ENCODE measurements at regions not wholly inside any gene's neighbourhood (a gene's known extent, or its start where the extent isn't known, plus 50 kb on each side); places are given as distances from the start of the nearest gene placed in this dataset.

DNA sequence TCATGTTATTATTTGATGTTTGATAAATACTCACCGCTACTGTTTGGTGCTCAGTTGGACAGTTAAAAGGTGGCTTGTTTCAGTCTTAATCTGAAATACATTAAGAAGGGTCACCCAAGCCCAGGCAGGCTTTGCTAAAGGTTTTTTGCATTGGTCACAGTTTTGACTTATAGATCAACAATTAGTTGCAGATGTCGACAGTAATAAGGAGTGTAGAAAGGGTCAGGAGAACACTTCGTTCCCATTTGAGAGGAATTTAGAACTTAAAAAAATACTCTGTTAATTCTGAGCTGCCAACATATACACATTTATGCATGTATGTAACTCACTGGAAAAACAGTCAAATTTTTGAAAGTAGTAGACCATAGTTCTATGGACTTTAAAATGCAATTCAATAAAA lies 130.3 kb downstream of the TMEM30B start:
- H3K4me1 ChIP-seq (ENCODE audit: control insufficient read depth, extremely low read depth, insufficient read depth, low read length) = peaks cover 26% of the 10 kb centered on the region
- no peak overlapping the region for H3K4me2 ChIP-seq (ENCODE audit: extremely low read depth, insufficient read depth, low read length)
- H3K9ac ChIP-seq (ENCODE audit: insufficient read depth, low read length) = no peak overlapping the region
- no peaks in the 10 kb centered on the region for H3K27me3 ChIP-seq (ENCODE audit: control insufficient read depth, insufficient read depth, low read length)
- no peak overlapping the region for H3K4me3 ChIP-seq (replicated peaks in 1 of 4; ENCODE audit: control extremely low read depth in 1 of 4, insufficient read depth in 1 of 4, low read depth in 3 of 4, low read length in 4 of 4)
- H4K20me1 ChIP-seq (ENCODE audit: control insufficient read depth, extremely low read depth, insufficient read depth, low read length) = no peaks in the 10 kb centered on the region
- TF ChIP-seq CTCF (conservative IDR thresholded peaks at IDR 0.05 in 1 of 2, IDR thresholded peaks at IDR 0.05 in 1 of 2; ENCODE audit: low read depth in 1 of 2, low read length in 2 of 2) (no peak), EZH2 (IDR thresholded peaks at IDR 0.05; ENCODE audit: low read length, missing control alignments) (no peak)
- no peaks in the 10 kb centered on the region for H3K9me3 ChIP-seq (ENCODE audit: control insufficient read depth, insufficient read depth, low read depth, low read length)
- H3K27ac ChIP-seq (ENCODE audit: insufficient read depth, low read length) = no peak overlapping the region
- DNase-seq (ENCODE audit: low read depth in 2 of 2) = peak in 1 of 2 donors; percentile 83
- H3K79me2 ChIP-seq (ENCODE audit: control insufficient read depth, insufficient read depth, low read length) = no peaks in the 10 kb centered on the region
- no peak overlapping the region for H2AFZ ChIP-seq (ENCODE audit: low read length)
- no peaks in the 10 kb centered on the region for H3K36me3 ChIP-seq (ENCODE audit: control insufficient read depth, insufficient read depth, low read length)

- no peak for DNase-seq (ENCODE audit: low read depth in 2 of 2)
- Histone ChIP-seq H3K4me1 (ENCODE audit: control insufficient read depth, extremely low read depth, insufficient read depth, low read length) (peaks cover 33% of the 10 kb centered on the region), H2AFZ (ENCODE audit: low read length) (no peak overlapping the region), H3K9ac (ENCODE audit: insufficient read depth, low read length) (no peak overlapping the region), H3K27me3 (ENCODE audit: control insufficient read depth, insufficient read depth, low read length) (no peaks in the 10 kb centered on the region), H3K27ac (ENCODE audit: insufficient read depth, low read length) (no peak overlapping the region), H3K9me3 (ENCODE audit: control insufficient read depth, insufficient read depth, low read depth, low read length) (no peaks in the 10 kb centered on the region), H4K20me1 (ENCODE audit: control insufficient read depth, extremely low read depth, insufficient read depth, low read length) (no peaks in the 10 kb centered on the region), H3K4me2 (ENCODE audit: extremely low read depth, insufficient read depth, low read length) (no peak overlapping the region), H3K36me3 (ENCODE audit: control insufficient read depth, insufficient read depth, low read length) (no peaks in the 10 kb centered on the region), H3K4me3 (replicated peaks in 1 of 4; ENCODE audit: control extremely low read depth in 1 of 4, insufficient read depth in 1 of 4, low read depth in 3 of 4, low read length in 4 of 4) (no peak overlapping the region), H3K79me2 (ENCODE audit: control insufficient read depth, insufficient read depth, low read length) (no peaks in the 10 kb centered on the region)
- TF ChIP-seq EZH2 (IDR thresholded peaks at IDR 0.05; ENCODE audit: low read length, missing control alignments) (no peak), CTCF (conservative IDR thresholded peaks at IDR 0.05 in 1 of 2, IDR thresholded peaks at IDR 0.05 in 1 of 2; ENCODE audit: low read depth in 1 of 2, low read length in 2 of 2) (no peak)
Measured at GRCh38 chr14:61149896-61150295, 131.2 kb downstream of the TMEM30B start.

GRCh38 chr14:61148742-61149350 lies 132.3 kb downstream of the TMEM30B start:
- H3K4me2 ChIP-seq (ENCODE audit: extremely low read depth, insufficient read depth, low read length) = no peak overlapping the region
- no peaks in the 10 kb centered on the region for H3K36me3 ChIP-seq (ENCODE audit: control insufficient read depth, insufficient read depth, low read length)
- peak overlapping the region; percentile 88 for H3K27ac ChIP-seq (ENCODE audit: insufficient read depth, low read length)
- H3K4me3 ChIP-seq (replicated peaks in 1 of 4; ENCODE audit: control extremely low read depth in 1 of 4, insufficient read depth in 1 of 4, low read depth in 3 of 4, low read length in 4 of 4) = no peak overlapping the region
- no peak for DNase-seq (ENCODE audit: low read depth in 2 of 2)
- no peaks in the 10 kb centered on the region for H3K9me3 ChIP-seq (ENCODE audit: control insufficient read depth, insufficient read depth, low read depth, low read length)
- H3K4me1 ChIP-seq (ENCODE audit: control insufficient read depth, extremely low read depth, insufficient read depth, low read length) = peaks cover 34% of the 10 kb centered on the region
- no peaks in the 10 kb centered on the region for H3K27me3 ChIP-seq (ENCODE audit: control insufficient read depth, insufficient read depth, low read length)
- no peak for TF ChIP-seq EZH2 (IDR thresholded peaks at IDR 0.05; ENCODE audit: low read length, missing control alignments)
- no peak for TF ChIP-seq CTCF (conservative IDR thresholded peaks at IDR 0.05 in 1 of 2, IDR thresholded peaks at IDR 0.05 in 1 of 2; ENCODE audit: low read depth in 1 of 2, low read length in 2 of 2)
- H2AFZ ChIP-seq (ENCODE audit: low read length) = no peak overlapping the region
- no peaks in the 10 kb centered on the region for H4K20me1 ChIP-seq (ENCODE audit: control insufficient read depth, extremely low read depth, insufficient read depth, low read length)
- no peak overlapping the region for H3K9ac ChIP-seq (ENCODE audit: insufficient read depth, low read length)
- H3K79me2 ChIP-seq (ENCODE audit: control insufficient read depth, insufficient read depth, low read length) = no peaks in the 10 kb centered on the region
